Left kidney (tissue), 1 donor: ENCODE measurements at regions not wholly inside any gene's neighbourhood (a gene's known extent, or its start where the extent isn't known, plus 50 kb on each side); places are given as distances from the start of the nearest gene placed in this dataset.

Experiments
- DNase-seq: peaks from one replicate; pipeline ENCODE4 v3.0.0-alpha.2; 2013

DNA sequence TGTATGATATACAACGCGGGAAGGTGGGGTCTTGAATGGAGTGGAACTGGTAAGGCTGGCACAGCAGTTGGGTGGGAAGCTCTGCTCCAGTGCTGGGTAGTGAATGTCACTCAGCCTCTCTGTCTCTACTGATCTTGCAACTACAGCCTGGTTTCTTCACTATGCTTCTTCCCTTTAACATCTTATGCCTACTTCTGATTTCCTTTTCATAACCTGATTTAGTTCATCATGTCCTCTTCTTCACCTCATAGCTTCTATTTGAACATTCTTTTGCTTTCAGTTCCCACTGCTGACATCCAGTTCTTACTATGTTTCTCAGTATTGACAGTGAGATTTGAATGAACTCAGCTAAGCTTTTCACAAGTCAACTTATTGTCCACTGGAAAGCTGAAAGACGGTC lies 286.2 kb downstream of the ARL6IP6 start:
- DNase-seq, result no peak

DNA sequence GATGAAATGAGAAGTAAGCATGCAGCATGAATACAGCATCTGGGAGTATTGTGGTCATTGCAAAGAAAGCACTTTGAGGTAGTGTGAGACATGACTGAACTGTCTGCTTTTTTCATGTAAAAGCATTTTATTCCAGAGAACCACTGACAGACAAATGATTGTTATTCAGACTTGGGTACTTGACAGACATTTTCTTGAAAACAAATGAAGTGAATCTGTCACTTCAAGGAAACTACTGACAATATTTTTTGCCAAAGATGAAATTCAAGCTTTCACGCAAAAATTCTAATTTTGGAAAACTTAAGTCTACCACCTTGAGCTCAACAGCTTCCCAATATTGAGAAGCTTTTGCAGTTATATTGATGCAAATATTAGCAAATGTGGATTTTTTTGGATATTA lies 255.7 kb downstream of the ARL6IP6 start:
- DNase-seq, result no peak

GRCh38 chr2:152971685-152972084 lies 253.3 kb downstream of the ARL6IP6 start:
- no peak for DNase-seq

- DNase-seq, result no peak
Measured at GRCh38 chr2:152962446-152962845, 244.0 kb downstream of the ARL6IP6 start.

GRCh38 chr2:152961351-152961750 lies 242.9 kb downstream of the ARL6IP6 start:
- no peak for DNase-seq

- DNase-seq, result peak; percentile 51
Measured at GRCh38 chr2:152950126-152950525, 231.7 kb downstream of the ARL6IP6 start.

DNA sequence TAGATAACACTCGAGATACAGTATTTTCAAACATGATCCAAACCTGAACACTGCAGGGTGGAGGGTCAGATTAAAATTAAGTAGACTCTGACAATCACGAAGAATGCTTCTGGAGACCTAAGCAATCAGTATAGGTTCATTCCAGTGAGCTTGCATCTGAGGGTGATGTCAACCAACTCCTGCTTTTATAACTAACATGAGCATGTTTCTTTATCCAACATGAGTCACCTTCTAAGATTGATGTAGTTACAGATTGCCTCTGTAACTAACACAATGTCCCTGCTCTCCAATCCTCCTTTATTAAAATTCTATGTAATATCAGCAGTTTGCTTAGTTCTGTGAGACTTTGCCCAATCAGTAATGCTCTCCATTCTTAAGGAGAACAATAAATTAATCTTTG lies 225.7 kb downstream of the ARL6IP6 start:
- no peak for DNase-seq

DNA sequence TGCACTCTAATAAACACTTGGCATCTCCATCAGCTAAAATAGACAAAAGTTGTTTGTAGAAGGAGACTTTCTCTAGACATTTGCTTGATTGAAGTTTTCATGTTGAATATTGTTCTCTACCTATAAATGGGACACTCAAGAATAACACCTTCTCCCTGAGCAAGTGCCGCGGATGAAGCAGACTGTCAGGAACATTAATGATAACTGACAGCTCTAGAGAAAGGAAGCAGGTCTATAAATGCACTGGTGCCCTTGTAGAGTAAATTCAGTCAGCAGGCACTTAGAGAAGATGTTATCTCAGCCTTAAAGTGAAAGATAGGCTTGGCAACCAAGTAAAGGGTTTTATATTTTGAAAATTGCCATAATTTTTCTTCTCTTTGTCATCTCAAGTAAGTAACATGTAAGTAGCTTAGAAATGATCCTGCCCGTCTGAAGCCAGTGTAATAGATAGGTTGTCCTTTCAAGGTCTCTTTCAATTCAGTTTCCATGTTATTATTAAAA lies 224.6 kb downstream of the ARL6IP6 start:
- DNase-seq, result no peak

DNA sequence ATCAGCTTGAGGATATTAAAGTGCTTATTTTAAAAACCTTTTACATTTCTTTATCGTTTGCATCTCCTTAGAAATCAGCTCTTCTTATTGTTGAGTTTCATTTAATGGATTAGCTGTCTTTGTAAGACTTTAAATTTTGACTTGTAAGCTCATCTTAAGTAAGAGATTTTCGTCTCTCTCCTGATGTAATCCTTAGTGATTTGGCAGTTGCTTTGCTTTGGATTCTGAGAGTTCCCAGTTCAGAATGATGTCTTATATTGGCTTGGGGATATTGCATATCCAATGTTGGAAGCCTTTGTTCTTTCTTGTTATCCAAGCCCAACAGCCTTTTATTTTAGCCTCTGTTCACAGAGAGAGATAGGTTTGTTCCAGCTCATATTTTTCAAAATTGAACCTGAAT lies 212.1 kb downstream of the ARL6IP6 start:
- DNase-seq, result no peak

DNA sequence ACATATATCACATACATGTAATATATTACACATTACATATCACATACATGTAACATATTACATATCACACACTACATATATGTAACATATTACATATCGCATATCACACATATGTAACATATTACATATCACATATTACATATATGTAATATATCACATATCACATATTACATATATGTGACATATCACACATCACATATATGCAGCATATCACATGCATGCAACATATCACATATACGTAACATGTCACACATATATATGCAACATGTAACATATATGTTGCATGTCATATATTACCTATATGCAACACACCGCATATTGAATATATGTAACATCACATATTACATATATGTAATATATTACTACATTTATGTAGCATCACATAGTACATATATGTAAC lies 211.2 kb downstream of the ARL6IP6 start:
- no peak for DNase-seq

DNA sequence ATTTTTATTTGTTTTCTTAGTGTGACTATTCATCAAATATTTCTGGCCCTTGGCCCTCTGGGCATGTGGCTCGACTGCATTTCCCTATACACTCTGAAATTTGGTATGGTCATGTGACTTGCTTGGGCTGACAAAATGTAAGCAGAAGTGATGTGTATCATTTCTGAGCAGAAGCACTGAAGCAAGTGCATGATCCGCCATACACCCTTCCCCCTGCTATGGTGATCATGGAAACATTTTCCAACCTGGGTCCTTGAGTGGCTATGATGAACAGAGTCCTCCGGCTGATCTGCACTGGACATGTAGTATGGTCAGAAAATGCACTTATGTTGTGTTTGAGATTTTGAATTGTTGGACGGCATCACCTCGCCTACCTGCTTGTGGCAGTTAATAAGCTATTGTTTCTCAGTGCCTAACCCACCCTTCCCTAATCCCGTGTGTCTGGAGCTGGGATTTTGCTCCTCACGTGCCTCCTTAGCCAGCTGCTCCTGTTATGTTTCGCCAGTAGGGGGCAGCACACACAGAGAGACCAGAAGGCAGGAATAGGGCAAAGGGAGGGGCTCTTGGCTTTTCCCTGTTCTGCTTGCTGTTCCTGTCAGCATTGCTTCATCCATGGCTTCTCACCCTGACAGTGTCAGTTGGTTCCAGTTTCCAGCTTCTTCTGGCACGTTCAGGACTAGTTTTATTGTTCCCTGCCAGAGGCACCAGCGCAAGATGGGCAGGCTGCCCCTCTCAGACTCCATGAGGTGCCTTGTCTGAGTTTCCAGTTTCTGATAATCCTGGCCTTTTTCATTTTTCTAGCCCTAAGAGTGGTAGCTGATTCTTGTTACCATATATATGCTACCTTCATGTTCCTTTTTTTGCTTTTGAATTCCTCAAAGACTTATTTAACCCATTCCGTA lies 207.4 kb downstream of the ARL6IP6 start:
- peak; percentile 43 for DNase-seq

DNA sequence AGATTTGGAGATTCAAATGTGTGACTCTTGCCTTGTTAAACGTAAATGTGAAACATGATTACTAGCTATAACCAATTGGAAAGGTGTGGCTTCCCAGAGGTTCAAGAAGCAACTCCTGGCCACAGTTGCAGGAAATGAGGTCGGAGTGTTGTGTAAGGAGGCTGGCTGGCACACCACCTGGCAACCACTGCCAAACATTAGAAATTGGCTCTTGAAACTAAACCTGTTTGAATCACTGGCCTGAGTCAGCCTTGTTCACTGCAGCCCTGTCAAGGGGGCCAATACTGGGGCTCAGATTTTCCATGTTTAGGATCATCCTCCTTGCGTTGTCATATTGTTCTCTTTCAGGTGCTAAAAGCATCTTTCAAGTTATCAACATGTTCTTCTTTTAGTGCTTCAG lies 206.3 kb downstream of the ARL6IP6 start:
- DNase-seq, result no peak

GRCh38 chr2:152924219-152924618 lies 205.8 kb downstream of the ARL6IP6 start:
- DNase-seq, result no peak

GRCh38 chr2:152920846-152921245 lies 202.4 kb downstream of the ARL6IP6 start:
- DNase-seq, result no peak

GRCh38 chr2:152910970-152911369 lies 192.6 kb downstream of the ARL6IP6 start:
- no peak for DNase-seq

GRCh38 chr2:152907046-152907445 lies 188.6 kb downstream of the ARL6IP6 start:
- no peak for DNase-seq

- no peak for DNase-seq
Measured at GRCh38 chr2:152894051-152894450, 175.6 kb downstream of the ARL6IP6 start.

DNA sequence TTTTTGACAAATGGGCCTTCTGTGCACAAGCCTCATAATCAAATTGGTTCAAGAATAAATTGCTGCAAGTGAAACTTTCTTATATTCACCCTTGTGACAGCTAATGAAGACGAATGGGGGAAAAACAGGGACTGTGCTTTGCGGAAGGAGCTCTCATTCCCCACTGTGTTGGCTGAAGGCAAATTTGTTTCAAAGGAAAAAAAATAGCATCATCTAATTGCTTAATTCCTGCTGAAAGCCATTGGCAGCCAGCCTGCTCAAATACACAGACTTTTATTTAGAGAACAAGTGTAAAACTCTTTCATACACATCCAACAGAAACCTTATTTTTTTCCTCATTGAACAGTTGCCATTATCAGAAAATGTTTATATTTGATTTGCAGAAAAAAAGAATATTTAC lies 172.3 kb downstream of the ARL6IP6 start:
- no peak for DNase-seq

DNA sequence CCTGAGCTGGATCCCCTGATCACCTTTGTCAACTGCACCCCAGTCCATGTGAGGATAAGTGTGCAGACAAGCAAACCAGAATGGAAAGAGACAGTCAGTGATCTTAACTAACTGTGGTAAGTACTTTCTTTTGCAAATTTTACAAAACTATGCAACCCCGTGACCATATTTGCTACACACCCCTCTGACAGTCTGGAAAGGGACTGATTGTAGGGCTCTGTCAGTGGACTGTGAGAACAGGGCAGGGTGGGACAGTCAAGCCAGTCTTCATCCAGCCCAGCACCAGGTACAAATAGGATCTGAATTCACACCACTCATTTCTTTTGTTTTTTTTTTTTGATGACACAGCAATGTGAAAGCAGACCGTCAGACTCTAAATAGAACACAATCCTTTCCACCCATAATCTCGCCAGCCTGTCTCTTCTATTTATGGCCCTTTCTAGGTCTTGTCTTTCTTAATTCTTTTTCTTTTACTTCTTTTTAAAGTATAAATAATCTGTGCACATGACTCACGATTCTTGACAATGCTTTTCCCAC lies 165.6 kb downstream of the ARL6IP6 start:
- DNase-seq, result no peak

- DNase-seq, result no peak
Measured at GRCh38 chr2:152881527-152881926, 163.1 kb downstream of the ARL6IP6 start.

DNA sequence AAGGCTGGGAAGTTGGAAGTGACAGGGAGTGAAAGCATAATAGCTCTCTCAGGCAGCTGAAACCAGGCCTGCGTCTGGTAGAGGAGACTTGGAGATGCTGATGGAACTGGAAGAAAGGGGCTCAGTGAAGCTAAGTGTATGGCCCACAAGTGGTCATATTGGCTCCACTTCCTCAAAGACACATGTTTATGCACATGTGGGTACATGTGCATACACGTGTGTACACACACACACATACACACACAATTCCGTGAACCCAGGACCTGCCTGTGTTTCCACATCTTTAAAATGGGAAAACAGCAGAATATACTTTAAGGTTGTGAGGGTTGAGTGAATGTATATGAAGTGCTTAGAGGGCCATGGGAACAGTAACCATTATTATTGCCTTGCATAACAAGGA lies 160.9 kb downstream of the ARL6IP6 start:
- DNase-seq, result no peak

- DNase-seq, result no peak
Measured at GRCh38 chr2:152875701-152876695, 157.6 kb downstream of the ARL6IP6 start.
